ENCODE measurements at regions not wholly inside any gene's neighbourhood (a gene's known extent, or its start where the extent isn't known, plus 50 kb on each side); places are given as distances from the start of the nearest gene placed in this dataset.

DNA sequence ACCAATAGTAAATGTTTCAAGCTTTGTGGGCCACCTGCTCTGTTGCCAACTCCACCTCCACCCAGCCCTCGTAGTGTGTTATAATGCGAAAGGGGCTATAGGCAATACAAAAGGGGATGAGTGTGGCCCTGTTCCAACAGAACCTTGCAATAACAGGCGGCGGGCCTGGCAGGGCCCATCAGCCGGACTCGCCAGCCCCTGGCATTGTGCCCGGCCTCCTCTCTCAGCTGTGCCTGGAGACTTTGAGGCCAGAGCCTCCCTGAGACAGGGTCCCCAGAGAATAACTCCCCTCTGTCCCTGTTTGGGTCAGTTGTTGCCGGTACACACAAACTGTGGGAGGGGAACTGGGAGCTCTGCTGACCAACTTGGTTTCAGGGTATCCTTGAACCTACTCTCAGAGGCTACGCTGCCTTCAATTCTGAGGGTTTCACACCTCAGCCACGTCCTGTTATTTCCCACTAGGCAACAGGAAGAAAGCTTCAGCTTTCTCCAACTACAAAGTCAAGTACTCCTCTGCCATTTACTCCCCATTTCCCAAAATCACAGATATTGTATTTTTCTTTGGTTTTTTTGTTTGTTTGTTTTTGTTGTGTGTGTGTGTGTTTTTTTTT, 58.0 kb upstream of the ZNF236 start:
- TF ChIP-seq, protein P1, sequence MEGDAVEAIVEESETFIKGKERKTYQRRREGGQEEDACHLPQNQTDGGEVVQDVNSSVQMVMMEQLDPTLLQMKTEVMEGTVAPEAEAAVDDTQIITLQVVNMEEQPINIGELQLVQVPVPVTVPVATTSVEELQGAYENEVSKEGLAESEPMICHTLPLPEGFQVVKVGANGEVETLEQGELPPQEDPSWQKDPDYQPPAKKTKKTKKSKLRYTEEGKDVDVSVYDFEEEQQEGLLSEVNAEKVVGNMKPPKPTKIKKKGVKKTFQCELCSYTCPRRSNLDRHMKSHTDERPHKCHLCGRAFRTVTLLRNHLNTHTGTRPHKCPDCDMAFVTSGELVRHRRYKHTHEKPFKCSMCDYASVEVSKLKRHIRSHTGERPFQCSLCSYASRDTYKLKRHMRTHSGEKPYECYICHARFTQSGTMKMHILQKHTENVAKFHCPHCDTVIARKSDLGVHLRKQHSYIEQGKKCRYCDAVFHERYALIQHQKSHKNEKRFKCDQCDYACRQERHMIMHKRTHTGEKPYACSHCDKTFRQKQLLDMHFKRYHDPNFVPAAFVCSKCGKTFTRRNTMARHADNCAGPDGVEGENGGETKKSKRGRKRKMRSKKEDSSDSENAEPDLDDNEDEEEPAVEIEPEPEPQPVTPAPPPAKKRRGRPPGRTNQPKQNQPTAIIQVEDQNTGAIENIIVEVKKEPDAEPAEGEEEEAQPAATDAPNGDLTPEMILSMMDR (conservative IDR thresholded peaks at IDR 0.05 in 1 of 2, IDR thresholded peaks at IDR 0.05 in 1 of 2; ENCODE audit: low read depth in 1 of 2, low read length in 2 of 2) = no peak
- TF ChIP-seq EZH2 (IDR thresholded peaks at IDR 0.05; ENCODE audit: low read length, missing control alignments) = no peak

Measured in fibroblast of lung (primary cell).